ENCODE measurements at regions not wholly inside any gene's neighbourhood (a gene's known extent, or its start where the extent isn't known, plus 50 kb on each side); places are given as distances from the start of the nearest gene placed in this dataset.
"Not testable (repeated sequence)": the region's sequence is repeated elsewhere in the genome, so short reads cannot be mapped to it uniquely, and the experiment has no call there.

DNA sequence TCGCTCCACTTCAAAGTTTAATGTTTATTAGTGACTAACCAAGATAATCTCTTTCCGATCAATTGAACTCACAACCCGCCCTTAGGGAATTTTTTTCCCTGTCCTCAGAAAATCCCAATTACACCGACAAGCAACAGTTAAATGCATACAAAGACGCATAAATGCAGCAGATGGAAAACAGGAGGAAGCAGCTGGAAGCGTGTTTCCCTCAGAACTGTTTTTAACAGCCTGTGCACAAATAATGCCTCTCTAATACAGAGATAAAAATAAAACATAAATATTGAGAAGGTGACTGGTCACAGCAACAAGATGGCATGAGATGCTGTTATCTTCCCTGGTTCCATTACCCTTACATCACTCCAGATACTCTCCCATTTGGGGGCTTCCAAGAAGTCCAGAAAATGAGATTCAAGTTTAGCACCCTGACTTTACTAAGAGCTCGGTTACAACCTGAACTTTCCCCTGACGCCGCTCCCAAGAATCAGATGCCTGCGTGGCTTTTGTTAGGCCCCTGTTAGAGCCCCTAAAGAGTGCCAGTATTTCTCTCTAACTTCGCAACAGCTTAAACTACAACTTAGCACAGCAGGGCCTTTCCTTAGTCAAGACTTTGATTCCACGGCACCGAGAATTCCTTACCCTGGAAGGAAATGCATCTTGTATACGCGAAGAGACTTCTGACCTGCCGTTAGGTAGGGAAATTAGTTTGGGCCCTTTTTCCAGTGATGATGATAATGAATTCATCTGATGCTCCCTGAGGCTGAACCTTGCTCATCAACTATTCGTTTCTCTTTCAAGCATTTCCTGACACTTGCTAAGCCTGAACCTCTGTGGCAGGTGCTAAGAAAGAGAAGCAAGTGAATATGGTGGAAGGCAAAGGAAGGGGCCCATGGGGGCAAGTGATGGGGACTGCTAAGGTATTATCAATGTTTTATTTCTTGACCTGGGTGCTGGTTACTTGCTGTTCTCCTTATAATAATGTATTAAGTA lies 137.7 kb upstream of the SMYD2 start:
- DNase-seq: no peak

DNA sequence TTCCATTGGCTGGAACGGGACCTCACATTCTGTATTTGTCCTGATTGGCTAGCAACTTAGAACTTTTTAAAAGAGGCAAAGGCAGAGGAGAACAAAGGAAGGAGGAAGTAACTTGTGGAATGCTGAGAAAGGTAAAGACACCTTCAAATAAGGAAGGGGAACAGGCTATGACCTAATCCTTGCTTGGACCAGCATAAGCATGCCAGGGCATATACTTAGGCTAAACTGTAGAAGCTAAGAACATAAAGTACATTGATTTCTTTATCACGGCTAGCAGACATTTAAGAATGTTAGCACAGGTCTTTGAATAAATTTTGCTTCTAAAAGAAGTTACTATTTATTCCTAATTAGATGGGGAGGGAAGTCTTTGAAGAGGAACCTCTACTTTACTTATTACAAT lies 136.4 kb upstream of the SMYD2 start:
- not testable (repeated sequence) for DNase-seq

- DNase-seq: no peak
Measured at GRCh38 chr1:214146523-214146922, 134.4 kb upstream of the SMYD2 start.

DNA sequence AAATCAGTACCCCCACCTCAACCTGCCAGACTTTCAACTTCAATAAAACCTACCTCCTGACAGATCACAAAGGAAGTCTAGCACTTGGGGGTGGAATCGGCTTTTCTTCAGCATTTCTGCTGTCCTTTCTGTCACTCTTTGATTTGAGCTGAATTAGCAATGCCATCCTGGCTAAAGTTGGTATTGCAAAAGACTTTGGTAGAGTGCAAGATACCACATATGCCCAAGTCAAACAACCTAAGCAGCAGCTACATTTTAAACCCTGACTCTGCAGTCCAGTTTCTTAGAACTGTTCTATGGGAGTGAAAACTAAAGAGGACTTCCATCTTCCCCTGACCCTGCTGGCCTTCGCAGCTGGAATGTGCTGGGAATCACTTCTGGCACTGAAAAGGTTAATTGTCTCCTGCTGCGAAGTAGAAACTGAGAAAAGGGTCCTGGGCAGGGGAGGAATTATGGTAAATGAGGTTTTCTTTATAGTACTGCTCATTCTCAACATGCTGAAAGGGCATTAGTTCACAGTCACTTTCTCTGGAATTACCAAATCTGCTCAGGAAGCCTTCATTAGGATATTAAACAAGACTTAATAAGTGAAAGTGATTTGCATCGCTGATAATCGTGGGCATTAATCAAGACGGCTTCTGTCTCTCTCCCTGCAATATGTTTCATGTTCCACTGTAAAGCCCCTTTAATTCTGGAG lies 126.2 kb upstream of the SMYD2 start:
- no peak for DNase-seq

DNA sequence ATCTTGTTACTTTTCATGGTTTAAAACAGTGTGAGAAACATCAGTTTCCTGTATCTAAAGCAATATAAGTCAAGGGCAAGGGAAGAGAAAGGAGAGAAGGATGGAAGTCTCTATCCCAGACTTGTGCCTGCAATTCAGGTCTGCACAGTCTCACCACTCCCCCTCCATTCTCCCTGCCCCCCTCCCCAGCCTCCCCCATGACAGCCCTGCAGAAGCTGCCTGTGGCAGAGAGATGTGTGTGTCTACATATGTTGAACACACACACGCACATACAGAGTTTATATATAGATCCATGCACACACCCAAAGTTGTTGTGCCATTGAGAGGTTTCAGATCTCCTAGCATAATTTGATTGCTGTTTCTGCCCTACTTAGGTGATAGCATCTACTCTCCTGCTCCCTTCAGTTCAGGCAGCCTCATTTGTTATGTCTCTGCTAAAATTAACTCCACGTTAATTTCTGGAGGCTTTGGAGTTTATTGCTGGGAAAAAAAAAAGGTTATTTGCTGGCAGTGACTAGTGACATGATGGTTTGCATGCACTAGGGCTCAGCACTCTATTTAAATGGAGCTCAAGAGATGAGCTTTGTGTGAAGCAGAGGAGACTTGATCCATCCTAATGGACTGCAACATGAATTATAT lies 124.9 kb upstream of the SMYD2 start:
- no peak for DNase-seq

DNA sequence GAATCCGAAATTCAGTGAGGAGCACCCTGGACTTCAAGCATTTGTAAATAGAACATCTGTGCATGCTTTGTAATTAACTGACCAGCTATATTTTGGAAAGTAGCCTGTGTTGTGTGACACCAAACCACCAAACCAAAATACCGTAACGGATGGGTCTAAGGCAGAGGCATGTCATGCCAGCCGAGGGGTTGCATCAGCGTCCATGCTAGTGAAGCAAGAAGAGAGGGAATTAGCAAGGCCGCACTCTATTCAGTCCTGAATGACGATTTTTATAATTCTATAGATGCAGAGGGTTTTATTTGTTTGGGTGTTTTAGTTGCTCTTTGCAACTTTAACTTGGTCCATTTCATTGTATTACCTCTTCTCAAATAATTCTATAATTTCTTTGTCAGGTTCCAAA lies 116.8 kb upstream of the SMYD2 start:
- no peak for DNase-seq

DNA sequence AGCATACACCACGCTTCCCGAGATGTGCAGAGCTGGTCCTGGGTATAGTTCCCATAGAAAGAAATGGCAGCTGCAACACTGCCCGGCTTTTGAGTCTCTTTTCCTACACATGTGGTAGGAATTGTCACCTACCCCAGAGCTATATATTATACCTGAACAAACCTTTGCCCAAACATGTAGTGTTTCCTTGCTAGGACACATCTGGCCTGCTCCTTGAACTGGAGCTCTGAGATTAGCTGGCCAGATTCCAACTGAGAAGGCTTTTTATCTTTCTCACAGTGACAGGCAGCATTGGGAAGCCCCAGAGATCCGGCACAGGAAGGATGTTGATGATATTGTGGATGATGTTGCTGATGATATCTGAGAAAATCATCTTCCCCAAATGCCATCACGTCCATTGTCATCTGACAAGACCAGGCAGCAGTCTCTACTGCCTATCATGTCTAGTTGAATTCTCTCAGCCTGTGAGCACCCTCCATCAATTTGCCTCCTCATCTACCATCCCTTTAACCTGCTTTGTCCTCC lies 115.0 kb upstream of the SMYD2 start:
- no peak for DNase-seq

DNA sequence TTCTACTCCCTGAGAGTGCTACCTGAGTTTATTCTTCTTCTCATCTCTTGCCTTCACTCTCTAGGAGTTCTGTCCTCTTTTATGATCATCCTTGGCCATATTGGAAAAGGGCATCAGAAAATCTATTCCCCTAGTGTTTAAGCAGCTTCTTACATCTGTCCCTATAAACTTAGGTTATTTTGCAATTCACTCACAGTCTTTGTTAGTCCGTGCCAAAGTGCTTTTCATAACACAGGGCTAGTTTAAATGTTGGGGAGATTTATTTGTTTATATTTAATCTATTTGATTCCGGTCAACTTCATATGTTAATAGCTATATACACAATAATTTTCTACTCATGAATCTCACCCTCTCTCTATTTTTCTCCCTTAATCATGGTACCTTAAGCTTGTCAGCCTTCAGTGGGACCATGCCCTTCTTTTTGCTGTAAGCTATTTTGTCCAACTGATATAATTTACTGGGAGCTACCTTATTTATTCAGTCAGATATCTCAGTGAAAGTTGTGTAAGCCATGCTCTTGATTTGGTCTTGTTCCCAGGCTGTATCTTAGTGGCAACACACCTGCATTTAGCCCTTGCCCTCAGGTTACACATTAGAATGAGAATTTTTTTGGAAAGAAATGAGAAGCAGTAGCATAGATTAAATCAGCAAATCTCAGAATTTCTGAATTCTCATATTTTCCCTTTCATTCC lies 106.3 kb upstream of the SMYD2 start:
- no peak for DNase-seq

DNA sequence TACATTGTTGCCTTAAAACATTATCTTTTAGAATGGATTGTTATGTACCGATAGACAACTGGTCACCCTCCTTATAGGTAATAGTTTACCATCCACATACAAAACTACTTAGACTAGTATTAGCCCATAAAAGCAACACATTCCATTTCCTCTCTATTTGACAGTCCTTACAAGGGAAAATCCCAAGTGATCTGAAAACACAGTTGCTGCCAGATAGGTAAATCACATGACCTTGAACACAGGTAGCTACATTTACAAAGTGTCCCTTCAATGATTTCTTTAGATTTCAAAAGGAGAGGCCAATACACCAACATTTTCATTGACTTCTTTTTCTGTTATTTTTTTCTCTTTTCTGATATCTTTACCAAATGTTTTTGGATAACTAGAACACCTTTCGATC lies 102.9 kb upstream of the SMYD2 start:
- no peak for DNase-seq

DNA sequence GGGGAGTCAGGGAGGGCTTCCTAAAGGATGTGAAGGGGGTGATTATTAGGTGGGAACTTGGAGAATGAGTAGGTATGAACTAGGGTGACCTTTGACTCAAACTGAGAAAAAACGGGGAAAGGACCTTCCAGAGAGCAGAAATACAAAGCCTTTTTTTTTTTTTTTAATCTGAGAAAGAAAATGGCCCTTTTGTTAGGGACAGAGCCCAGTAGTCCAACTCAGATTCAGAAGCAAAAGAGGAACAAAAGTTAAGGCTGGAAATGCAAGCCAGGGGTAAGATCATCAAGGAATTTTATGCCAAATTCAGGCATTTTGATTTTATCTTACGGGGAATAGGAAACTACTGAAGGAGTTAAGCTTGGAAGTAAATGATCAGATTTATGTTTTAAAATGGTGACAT lies 96.0 kb upstream of the SMYD2 start:
- DNase-seq: no peak

GRCh38 chr1:214186103-214186824 lies 94.7 kb upstream of the SMYD2 start:
- no peak for DNase-seq

DNA sequence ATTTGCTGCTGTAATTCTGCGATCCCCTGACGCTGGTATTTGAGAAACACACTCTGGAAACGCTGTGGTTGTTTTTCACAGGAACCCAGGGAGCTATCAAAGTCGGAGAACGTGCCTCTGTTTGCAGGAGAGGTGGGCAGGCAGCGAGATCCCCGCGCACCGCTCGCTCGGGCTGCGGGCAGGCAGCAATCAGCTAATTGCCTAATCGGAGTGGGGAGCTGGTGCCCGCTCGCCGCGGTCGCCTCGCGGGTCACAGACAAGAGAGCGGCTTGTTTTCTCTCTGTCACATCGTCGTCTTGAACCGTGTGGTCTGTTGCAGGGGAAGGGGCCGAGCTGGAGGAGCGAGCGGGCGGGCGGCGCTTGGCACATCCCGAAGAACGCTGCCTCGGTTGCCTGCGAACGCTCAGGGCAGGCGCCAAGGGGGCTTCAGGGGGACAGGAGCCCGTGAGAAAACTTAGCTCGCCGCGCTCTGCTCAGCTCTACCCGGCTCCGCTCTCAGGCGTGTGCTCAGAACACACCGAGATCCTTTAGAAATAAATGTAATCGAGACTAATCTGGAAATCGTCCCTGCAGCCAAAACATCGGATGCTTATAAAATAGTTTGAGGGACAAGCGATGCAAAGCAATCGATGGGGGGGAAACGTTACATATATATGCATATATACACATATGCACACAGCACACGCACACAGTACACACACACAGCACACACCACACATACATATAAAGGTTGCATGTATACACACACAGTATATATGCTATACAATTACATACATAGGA lies 93.6 kb upstream of the SMYD2 start:
- DNase-seq: no peak

DNA sequence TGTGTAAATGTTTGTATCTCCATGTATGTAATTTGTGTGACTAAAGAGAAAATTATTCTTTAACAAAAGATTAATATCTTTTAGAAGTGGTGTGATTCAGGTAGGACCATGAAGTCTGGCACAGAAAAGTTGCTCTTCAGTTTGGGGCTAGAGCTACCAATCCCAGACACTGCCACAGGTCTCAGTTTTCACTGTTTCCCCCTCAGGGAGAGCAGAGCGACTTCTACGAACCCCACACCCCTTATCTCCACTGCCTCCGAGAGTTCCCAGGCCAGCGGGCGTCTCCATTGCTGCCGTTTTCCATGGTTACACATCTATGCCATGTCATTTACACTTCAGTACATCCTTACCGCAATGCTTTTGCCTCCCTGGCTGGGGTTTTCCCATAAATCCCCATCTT lies 93.0 kb upstream of the SMYD2 start:
- DNase-seq: no peak

- DNase-seq: no peak
Measured at GRCh38 chr1:214188835-214189234, 92.1 kb upstream of the SMYD2 start.

GRCh38 chr1:214192825-214193643 lies 87.9 kb upstream of the SMYD2 start:
- no peak for DNase-seq

GRCh38 chr1:214193691-214194090 lies 87.3 kb upstream of the SMYD2 start:
- no peak for DNase-seq

GRCh38 chr1:214198571-214198970 lies 82.4 kb upstream of the SMYD2 start:
- DNase-seq: no peak

DNA sequence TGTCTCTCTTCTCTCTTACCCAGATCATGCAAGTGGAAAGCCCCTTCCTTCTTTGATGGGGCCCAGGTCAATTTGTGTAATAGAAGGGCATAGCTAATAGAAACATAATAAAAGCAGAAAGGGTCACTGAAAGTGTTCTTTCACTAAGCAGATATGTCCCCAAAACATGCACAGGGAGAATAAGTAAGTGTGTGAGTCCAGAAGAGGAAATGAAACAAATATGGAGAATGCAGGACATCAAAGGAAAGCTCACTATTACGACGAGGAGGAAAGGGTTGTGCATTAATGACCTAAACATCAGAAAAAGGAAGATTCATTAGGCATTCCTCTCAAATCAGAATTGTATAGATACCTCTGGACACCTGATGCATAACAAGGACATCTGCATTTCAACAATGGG lies 81.4 kb upstream of the SMYD2 start:
- DNase-seq: no peak

GRCh38 chr1:214202992-214203391 lies 78.0 kb upstream of the SMYD2 start:
- no peak for DNase-seq

GRCh38 chr1:214205053-214205452 lies 75.9 kb upstream of the SMYD2 start:
- no peak for DNase-seq
